ENCODE measurements at regions not wholly inside any gene's neighbourhood (a gene's known extent, or its start where the extent isn't known, plus 50 kb on each side); places are given as distances from the start of the nearest gene placed in this dataset.

GRCh38 chr18:34978953-34979608 is 62.1 kb upstream of the MAPRE2 start:
- DNase-seq: peak; percentile 60 to 74

GRCh38 chr18:34981487-34981886 is 59.7 kb upstream of the MAPRE2 start:
- DNase-seq: no peak

GRCh38 chr18:34985963-34986362 is 55.2 kb upstream of the MAPRE2 start:
- no peak for DNase-seq

GRCh38 chr18:34990597-34990996 is 50.6 kb upstream of the MAPRE2 start:
- no peak for DNase-seq

GRCh38 chr18:34991152-34991551 is 50.1 kb upstream of the MAPRE2 start:
- DNase-seq: no peak

Measured in NCI-H446 (cell line).